GM23338 (cell line): ENCODE measurements at regions not wholly inside any gene's neighbourhood (a gene's known extent, or its start where the extent isn't known, plus 50 kb on each side); places are given as distances from the start of the nearest gene placed in this dataset.

Experiments
- CREB1 ChIP-seq: fragments of 250-450 bp; sonication (Bioruptor Pico); IDR thresholded peaks from 2 replicates; pipeline ENCODE4 v1.5.0; 2020; ENCODE audit warnings: low read depth, mild to moderate bottlenecking, moderate library complexity
- EZH2 ChIP-seq: fragments of 200-600 bp; sonication (generic); IDR thresholded peaks from one replicate; pipeline ENCODE4 v1.8.0; 2017; ENCODE audit warnings: antibody characterized with exemption, mild to moderate bottlenecking, low read depth; ENCODE audit not compliant: unreplicated experiment
- EZH2phosphoT487 ChIP-seq: fragments of 200-600 bp; sonication (generic); IDR thresholded peaks from one replicate; pipeline ENCODE4 v1.8.1; 2018; ENCODE audit warnings: antibody characterized with exemption; ENCODE audit not compliant: unreplicated experiment
- JUNB ChIP-seq: IDR thresholded peaks from one replicate; pipeline ENCODE4 v1.6.1; 2016; ENCODE audit warnings: antibody characterized with exemption; ENCODE audit not compliant: unreplicated experiment
- POLR2AphosphoS5 ChIP-seq: IDR thresholded peaks from 2 replicates; pipeline ENCODE4 v1.6.1; 2016; ENCODE audit warnings: antibody characterized with exemption, low read depth
- STAT1 ChIP-seq: IDR thresholded peaks from one replicate; pipeline ENCODE4 v1.6.1; 2016; ENCODE audit warnings: antibody characterized with exemption; ENCODE audit not compliant: unreplicated experiment
- ZNF331 ChIP-seq: fragments of 250-450 bp; sonication (Bioruptor Pico); IDR thresholded peaks from 2 replicates; pipeline ENCODE4 v1.5.0; 2020; ENCODE audit warnings: low read depth, mild to moderate bottlenecking, moderate library complexity
- TF ChIP-seq, protein P1 (sequence below), 2 experiments: fragments of 200-600 bp in 1 of 2; sonication (generic) in 1 of 2; conservative IDR thresholded peaks; 2 replicates each; pipeline versions ENCODE4 v1.5.1 to v1.6.1; 2016 to 2017; ENCODE audit warnings: antibody characterized with exemption in 2 of 2, low read depth in 2 of 2, mild to moderate bottlenecking in 2 of 2, moderate library complexity in 1 of 2
- TF ChIP-seq, protein P2 (sequence below): IDR thresholded peaks from one replicate; pipeline ENCODE4 v1.6.1; 2018; ENCODE audit warnings: antibody characterized with exemption; ENCODE audit not compliant: unreplicated experiment

DNA sequence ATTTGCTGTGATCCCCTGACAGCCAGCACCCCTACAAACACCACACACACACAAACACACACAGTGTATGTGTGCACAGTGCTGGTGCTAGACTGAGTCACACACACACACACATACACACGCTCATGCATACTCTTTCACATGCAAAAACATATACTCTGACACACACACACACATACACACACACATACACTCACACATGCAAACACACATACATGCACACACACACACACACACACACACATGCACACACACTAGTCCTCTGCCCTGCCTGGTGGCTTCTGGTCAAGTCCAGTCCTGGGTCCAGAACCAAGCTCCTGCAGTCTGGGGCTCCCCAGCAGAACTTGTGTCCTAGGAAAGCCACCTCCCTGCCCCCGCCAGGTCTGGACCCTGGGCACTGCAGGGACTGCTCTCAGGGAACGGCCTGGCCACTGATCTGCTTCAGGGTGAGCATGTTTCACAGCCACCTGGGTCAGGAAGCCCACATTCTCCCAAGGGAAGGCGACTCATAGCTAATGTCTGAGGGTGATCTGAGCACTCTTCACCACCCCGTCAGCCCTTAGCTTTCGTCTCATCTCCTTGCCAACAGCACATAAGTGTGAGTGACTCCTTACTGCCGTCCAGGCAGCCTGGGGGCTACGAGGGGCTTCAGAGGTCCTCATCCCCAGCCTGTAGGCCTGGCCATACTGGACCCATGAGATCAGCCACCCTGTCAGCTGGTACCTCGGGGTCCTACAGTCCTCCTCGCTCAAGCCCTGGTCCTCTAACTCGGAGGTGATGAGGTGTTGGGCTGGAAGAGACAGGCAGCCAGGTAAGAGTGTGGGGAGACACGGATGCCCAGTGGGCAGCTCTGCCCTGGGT, 88.1 kb downstream of the MCFD2 start:
- TF ChIP-seq STAT1 (no peak), JUNB (no peak), EZH2phosphoT487 (no peak), EZH2 (no peak), POLR2AphosphoS5 (no peak), CREB1 (CRISPR knock-in tag) (no peak), ZNF331 (CRISPR knock-in tag) (no peak)
- TF ChIP-seq, protein P1, sequence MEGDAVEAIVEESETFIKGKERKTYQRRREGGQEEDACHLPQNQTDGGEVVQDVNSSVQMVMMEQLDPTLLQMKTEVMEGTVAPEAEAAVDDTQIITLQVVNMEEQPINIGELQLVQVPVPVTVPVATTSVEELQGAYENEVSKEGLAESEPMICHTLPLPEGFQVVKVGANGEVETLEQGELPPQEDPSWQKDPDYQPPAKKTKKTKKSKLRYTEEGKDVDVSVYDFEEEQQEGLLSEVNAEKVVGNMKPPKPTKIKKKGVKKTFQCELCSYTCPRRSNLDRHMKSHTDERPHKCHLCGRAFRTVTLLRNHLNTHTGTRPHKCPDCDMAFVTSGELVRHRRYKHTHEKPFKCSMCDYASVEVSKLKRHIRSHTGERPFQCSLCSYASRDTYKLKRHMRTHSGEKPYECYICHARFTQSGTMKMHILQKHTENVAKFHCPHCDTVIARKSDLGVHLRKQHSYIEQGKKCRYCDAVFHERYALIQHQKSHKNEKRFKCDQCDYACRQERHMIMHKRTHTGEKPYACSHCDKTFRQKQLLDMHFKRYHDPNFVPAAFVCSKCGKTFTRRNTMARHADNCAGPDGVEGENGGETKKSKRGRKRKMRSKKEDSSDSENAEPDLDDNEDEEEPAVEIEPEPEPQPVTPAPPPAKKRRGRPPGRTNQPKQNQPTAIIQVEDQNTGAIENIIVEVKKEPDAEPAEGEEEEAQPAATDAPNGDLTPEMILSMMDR (conservative IDR thresholded peaks at IDR 0.05; ENCODE audit: low read depth in 2 of 2), result no peak
- TF ChIP-seq, protein P2, sequence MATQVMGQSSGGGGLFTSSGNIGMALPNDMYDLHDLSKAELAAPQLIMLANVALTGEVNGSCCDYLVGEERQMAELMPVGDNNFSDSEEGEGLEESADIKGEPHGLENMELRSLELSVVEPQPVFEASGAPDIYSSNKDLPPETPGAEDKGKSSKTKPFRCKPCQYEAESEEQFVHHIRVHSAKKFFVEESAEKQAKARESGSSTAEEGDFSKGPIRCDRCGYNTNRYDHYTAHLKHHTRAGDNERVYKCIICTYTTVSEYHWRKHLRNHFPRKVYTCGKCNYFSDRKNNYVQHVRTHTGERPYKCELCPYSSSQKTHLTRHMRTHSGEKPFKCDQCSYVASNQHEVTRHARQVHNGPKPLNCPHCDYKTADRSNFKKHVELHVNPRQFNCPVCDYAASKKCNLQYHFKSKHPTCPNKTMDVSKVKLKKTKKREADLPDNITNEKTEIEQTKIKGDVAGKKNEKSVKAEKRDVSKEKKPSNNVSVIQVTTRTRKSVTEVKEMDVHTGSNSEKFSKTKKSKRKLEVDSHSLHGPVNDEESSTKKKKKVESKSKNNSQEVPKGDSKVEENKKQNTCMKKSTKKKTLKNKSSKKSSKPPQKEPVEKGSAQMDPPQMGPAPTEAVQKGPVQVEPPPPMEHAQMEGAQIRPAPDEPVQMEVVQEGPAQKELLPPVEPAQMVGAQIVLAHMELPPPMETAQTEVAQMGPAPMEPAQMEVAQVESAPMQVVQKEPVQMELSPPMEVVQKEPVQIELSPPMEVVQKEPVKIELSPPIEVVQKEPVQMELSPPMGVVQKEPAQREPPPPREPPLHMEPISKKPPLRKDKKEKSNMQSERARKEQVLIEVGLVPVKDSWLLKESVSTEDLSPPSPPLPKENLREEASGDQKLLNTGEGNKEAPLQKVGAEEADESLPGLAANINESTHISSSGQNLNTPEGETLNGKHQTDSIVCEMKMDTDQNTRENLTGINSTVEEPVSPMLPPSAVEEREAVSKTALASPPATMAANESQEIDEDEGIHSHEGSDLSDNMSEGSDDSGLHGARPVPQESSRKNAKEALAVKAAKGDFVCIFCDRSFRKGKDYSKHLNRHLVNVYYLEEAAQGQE, result no peak
